Ovary (tissue), 3 donors: ENCODE measurements at regions not wholly inside any gene's neighbourhood (a gene's known extent, or its start where the extent isn't known, plus 50 kb on each side); places are given as distances from the start of the nearest gene placed in this dataset.

Experiments used
- POLR2A ChIP-seq: fragments of 450-650 bp; IDR thresholded peaks from one replicate; pipeline ENCODE4 v1.6.1; 2017; ENCODE audit warnings: antibody characterized with exemption, mild to moderate bottlenecking, moderate library complexity
- TF ChIP-seq, protein P1 (sequence below), 3 donors: fragments of 450-650 bp in 2 of 3; fragments of 200-600 bp in 1 of 3; IDR thresholded peaks; one replicate each; pipeline versions ENCODE4 v1.5.1 to v1.8.0; 2016 to 2022; ENCODE audit warnings: antibody characterized with exemption in 3 of 3, mild to moderate bottlenecking in 1 of 3
- donor health status: DM: no; HTN: no; CAD: no.

DNA sequence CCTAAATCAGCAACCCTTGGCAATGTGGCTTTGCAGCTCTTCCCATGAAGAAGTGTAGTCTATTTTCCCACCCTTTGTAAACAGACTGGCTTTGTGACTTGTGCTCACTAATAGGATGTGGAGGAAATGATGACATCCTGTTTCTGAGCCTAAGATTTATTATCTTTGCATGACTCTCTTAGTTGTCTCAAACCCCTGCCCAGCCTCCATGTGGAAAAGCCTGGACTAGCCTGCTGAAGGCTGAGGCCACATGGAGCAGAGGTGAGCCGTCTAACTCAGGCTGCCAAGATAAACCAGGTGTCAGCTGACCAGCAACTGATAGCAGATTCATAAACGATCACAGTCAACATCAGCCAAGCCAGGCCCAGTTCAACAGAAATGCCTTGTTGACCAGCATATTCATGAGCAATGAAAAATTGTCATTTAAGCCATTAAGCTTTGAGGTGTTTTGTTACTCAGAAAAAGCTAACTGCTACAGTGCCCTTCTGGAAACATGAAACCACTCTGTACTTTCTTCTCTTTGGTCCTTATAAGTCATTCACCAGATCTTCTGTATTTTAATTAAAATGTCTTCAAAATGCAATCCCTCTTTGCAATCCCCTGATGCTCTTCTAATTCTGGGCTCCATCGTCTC is 586.3 kb upstream of the ANKRD30A start:
- TF ChIP-seq, protein P1, sequence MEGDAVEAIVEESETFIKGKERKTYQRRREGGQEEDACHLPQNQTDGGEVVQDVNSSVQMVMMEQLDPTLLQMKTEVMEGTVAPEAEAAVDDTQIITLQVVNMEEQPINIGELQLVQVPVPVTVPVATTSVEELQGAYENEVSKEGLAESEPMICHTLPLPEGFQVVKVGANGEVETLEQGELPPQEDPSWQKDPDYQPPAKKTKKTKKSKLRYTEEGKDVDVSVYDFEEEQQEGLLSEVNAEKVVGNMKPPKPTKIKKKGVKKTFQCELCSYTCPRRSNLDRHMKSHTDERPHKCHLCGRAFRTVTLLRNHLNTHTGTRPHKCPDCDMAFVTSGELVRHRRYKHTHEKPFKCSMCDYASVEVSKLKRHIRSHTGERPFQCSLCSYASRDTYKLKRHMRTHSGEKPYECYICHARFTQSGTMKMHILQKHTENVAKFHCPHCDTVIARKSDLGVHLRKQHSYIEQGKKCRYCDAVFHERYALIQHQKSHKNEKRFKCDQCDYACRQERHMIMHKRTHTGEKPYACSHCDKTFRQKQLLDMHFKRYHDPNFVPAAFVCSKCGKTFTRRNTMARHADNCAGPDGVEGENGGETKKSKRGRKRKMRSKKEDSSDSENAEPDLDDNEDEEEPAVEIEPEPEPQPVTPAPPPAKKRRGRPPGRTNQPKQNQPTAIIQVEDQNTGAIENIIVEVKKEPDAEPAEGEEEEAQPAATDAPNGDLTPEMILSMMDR (IDR thresholded peaks at IDR 0.05), result no peak
- no peak for TF ChIP-seq POLR2A
